Ammon's horn (tissue), 1 donor: ENCODE measurements at regions not wholly inside any gene's neighbourhood (a gene's known extent, or its start where the extent isn't known, plus 50 kb on each side); places are given as distances from the start of the nearest gene placed in this dataset.

Experiments
- DNase-seq: peaks from one replicate; pipeline ENCODE4 v3.0.0-alpha.2; 2016; ENCODE audit warnings: low spot score

GRCh38 chr18:78902795-78903435 lies 76.7 kb upstream of the SALL3 start:
- DNase-seq = no peak

- no peak for DNase-seq
These were observed 76.0 kb upstream of the SALL3 start for GRCh38 chr18:78903436-78904178.

- no peak for DNase-seq
These were observed 75.5 kb upstream of the SALL3 start for GRCh38 chr18:78904179-78904531.

- no peak for DNase-seq
These were observed 74.3 kb upstream of the SALL3 start for GRCh38 chr18:78905334-78905733.

DNA sequence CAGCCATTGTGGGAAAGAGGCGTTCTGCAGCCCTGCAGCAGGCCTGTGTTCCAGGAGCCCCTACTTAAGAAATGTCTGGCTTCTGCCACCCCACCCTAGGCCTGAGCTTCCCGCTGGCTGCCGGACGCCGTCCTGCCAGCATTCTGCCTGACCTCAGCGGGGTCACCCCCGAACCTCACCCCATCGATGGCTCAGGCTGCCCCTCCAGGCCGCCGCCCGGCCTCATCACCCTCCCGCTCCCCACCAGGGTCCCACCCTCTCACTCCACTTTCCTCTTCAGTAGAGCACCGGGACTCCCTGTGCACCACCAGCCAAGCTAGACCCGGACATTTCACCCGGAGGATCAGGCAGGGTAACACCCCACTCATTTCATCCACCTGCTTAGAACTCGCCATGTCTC lies 73.6 kb upstream of the SALL3 start:
- no peak for DNase-seq

GRCh38 chr18:78908462-78909260 lies 71.0 kb upstream of the SALL3 start:
- DNase-seq = no peak

DNA sequence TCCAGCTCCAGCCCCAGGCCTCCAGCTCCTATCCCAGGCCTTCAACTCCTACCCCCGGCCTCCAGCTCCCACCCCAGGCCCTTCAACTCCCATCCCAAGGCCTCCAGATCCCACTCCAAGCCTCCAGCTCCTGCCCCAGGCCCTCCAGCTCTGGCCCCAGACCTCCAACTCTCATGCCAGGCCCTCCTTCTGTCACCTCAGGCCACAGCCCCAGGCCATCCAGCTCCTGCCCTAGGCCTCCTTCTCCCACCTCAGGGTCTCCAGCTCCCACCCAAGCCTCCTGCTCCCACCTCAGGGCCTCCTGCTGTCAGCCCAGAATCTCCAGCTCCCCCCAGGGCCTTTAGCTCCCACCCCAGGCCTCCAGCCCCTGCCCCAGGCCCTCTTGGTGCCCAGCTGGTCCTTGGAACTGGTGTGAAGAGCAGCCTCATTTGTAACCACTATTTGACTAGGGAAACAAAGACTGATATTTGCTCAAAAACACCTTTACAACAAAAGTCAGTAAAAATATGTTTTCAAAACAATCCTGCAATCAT lies 67.8 kb upstream of the SALL3 start:
- DNase-seq = no peak

DNA sequence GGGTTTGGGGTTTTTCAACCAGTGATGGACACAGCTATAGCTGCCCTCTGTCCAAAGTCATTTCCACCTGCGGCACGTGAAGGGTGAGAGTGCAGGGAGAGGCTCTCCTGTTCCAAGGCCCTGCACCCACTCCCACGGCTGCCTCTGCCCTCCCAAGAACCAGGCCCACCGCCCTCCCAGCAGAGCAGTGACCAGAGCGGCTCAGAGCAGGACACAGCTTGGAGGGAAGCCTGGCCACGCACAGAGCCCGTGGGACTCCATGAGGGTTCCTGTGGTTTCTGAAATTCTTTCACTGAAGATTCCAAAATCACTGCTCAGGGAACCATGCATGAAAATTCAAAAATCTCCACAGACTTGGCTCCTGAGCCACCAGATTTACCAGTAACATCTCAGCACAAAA lies 67.3 kb upstream of the SALL3 start:
- no peak for DNase-seq

DNA sequence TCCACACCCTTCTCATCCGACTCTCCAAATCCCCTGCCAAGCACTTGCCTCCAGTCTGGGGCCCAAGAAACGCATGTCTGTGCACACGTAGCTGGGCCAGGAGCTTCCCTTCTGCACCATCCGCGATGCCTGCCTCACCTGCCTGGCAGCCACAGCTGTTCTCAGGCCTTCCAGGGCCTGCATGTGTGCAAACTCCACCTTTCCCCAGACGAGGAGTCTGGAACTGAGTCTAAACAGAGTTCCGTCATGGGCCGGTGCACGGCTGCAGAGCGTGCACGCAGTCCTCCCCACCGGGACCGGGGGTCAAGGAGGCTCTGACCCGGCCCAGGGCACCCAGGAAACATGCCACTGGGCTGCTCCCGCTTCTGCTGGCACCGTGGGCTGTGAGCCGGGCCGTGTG lies 66.8 kb upstream of the SALL3 start:
- DNase-seq = no peak

DNA sequence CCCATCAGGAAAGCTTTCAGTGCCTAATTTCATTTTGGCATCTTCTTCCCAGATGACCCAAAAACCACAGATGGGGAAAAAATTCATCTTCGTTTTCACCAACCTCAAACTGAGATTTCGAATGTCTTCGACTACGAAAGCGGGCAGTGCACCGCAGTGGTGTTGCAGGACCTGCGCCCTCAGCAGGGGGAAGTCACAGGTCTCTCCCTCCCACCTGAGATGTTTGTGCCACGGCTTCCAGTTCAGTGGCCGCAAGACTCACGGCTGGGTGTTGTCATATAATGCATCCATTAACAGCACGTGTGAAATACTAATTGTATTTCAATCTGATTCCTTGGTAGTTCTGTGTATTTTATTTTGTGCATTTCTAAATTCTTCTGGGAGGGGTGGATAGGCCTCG lies 66.2 kb upstream of the SALL3 start:
- no peak for DNase-seq

- no peak for DNase-seq
These were observed 65.8 kb upstream of the SALL3 start for GRCh38 chr18:78913830-78914231.

- DNase-seq = no peak
These were observed 65.2 kb upstream of the SALL3 start for GRCh38 chr18:78914249-78914935.

DNA sequence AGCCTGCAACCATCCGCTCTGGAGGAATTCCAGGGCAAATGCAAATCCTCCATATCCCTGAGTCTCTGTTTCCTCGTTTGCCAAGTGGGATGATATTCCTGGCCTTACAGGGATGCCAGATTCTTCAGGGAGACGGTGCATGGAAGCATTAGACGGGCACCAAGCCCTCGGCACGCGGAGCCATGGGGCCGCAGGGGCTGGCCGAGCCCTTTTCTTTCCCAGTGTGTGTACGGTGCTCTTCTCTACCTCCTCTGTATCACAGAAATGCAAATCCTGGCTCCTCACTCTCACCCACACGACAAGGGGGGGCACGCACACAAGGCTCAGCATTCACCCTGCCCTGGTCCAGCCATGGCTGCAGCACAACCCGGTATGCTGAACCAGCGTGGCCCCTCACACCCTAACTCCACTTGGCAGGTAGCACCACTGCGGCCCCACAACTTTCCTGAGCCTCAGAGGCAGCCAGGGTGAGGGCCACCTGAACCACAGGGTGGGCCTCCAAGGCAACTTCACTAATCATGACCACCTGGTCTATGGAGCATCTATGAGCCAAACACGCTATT lies 64.1 kb upstream of the SALL3 start:
- no peak for DNase-seq

DNA sequence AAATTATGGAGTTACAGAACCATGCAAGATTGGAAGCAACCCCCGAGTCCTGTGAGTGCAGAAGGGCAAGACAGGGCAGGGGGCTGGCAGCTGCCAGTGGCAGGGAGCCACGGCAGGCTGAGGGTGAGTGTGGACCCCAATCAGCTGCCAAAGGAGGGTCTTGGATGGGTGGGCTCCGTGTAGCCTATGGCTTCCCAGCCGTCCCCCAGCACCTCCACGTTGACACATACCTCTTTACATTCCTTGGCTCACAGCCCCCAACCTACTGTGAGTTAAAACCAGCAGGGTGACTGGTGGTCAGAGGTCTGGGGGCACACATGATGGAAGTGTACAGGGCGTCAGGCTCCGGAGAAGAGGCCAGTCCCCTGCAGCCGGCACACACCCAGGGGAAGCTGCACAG lies 60.9 kb upstream of the SALL3 start:
- DNase-seq = no peak

GRCh38 chr18:78919956-78920355 lies 59.7 kb upstream of the SALL3 start:
- no peak for DNase-seq

GRCh38 chr18:78920456-78921138 lies 59.0 kb upstream of the SALL3 start:
- no peak for DNase-seq

DNA sequence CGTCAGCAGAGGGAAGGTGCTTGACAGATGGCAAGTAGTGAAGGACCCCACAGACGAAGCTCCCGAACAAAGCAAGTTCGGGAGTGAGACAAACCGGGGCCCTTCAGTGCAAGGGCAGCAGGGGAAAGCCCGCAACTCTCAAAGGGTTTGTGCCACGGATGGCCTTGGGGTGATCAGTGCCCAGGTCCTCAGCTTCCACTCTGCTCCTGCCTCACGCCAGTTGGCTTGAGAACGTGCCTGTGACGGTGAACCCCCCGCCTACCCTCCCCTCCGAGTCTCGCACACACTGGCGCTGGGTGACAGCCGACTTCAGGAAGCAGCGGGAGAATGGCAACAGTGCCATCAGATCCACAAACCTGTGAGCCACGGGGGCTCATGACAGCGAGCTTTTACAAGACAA lies 56.8 kb upstream of the SALL3 start:
- no peak for DNase-seq

GRCh38 chr18:78924301-78924700 lies 55.3 kb upstream of the SALL3 start:
- DNase-seq = no peak

GRCh38 chr18:78924786-78925540 lies 54.7 kb upstream of the SALL3 start:
- no peak for DNase-seq

GRCh38 chr18:78925557-78926242 lies 53.9 kb upstream of the SALL3 start:
- no peak for DNase-seq
